ENCODE measurements at regions not wholly inside any gene's neighbourhood (a gene's known extent, or its start where the extent isn't known, plus 50 kb on each side); places are given as distances from the start of the nearest gene placed in this dataset.

GRCh38 chr5:115415143-115415491 lies 118.7 kb upstream of the CCDC112 start:
- H3K4me3 ChIP-seq (ENCODE audit: low read depth, low read length): no peak overlapping the region

GRCh38 chr5:115414406-115415142 lies 118.1 kb upstream of the CCDC112 start:
- H3K27me3 ChIP-seq (ENCODE audit: insufficient read depth, low read depth, severe bottlenecking): no peaks in the 10 kb centered on the region
- no peaks in the 10 kb centered on the region for H3K36me3 ChIP-seq
- no peak for TF ChIP-seq CTCF (IDR thresholded peaks at IDR 0.05; ENCODE audit: low read depth, low read length)
- no peaks in the 10 kb centered on the region for H3K9me3 ChIP-seq (ENCODE audit: severe bottlenecking)
- no peak overlapping the region for H3K27ac ChIP-seq
- DNase-seq: no peak
- H3K4me3 ChIP-seq (ENCODE audit: low read depth, low read length): no peak overlapping the region

More at GRCh38 chr5:115415143-115415491, 118.7 kb upstream of the CCDC112 start:
- Histone ChIP-seq H3K36me3 (no peaks in the 10 kb centered on the region), H3K9me3 (ENCODE audit: severe bottlenecking) (no peaks in the 10 kb centered on the region), H3K27me3 (ENCODE audit: insufficient read depth, low read depth, severe bottlenecking) (no peaks in the 10 kb centered on the region), H3K27ac (no peak overlapping the region)
- no peak for TF ChIP-seq CTCF (IDR thresholded peaks at IDR 0.05; ENCODE audit: low read depth, low read length)
- DNase-seq: no peak

GRCh38 chr5:115413651-115414050 lies 117.2 kb upstream of the CCDC112 start:
- no peaks in the 10 kb centered on the region for H3K9me3 ChIP-seq (ENCODE audit: severe bottlenecking)
- no peak for TF ChIP-seq CTCF (IDR thresholded peaks at IDR 0.05; ENCODE audit: low read depth, low read length)
- H3K27me3 ChIP-seq (ENCODE audit: insufficient read depth, low read depth, severe bottlenecking): no peaks in the 10 kb centered on the region
- H3K4me3 ChIP-seq (ENCODE audit: low read depth, low read length): no peak overlapping the region
- H3K27ac ChIP-seq: no peak overlapping the region
- H3K36me3 ChIP-seq: no peaks in the 10 kb centered on the region
- no peak for DNase-seq

GRCh38 chr5:115409094-115409493 lies 112.6 kb upstream of the CCDC112 start:
- no peaks in the 10 kb centered on the region for H3K27me3 ChIP-seq (ENCODE audit: insufficient read depth, low read depth, severe bottlenecking)
- no peak for TF ChIP-seq CTCF (IDR thresholded peaks at IDR 0.05; ENCODE audit: low read depth, low read length)

GRCh38 chr5:115402822-115403577 lies 106.5 kb upstream of the CCDC112 start:
- H3K9me3 ChIP-seq (ENCODE audit: severe bottlenecking): no peaks in the 10 kb centered on the region
- no peak for TF ChIP-seq CTCF (IDR thresholded peaks at IDR 0.05; ENCODE audit: low read depth, low read length)
- no peaks in the 10 kb centered on the region for H3K36me3 ChIP-seq
- H3K27me3 ChIP-seq (ENCODE audit: insufficient read depth, low read depth, severe bottlenecking): no peaks in the 10 kb centered on the region
- no peak overlapping the region for H3K27ac ChIP-seq
- no peak for DNase-seq
- no peak overlapping the region for H3K4me3 ChIP-seq (ENCODE audit: low read depth, low read length)

More at GRCh38 chr5:115409094-115409493, 112.6 kb upstream of the CCDC112 start:
- Histone ChIP-seq H3K4me3 (ENCODE audit: low read depth, low read length) (no peak overlapping the region), H3K36me3 (no peaks in the 10 kb centered on the region), H3K27ac (no peak overlapping the region), H3K9me3 (ENCODE audit: severe bottlenecking) (no peaks in the 10 kb centered on the region)
- no peak for DNase-seq

All from WERI-Rb-1 (cell line).